Uterus (tissue), 2 donors: ENCODE measurements at regions not wholly inside any gene's neighbourhood (a gene's known extent, or its start where the extent isn't known, plus 50 kb on each side); places are given as distances from the start of the nearest gene placed in this dataset.

Source experiments
- CTCF ChIP-seq, 4 experiments: fragments of 200-600 bp in 2 of 4; fragments of 450-650 bp in 2 of 4; sonication (generic) in 2 of 4; IDR thresholded peaks; one replicate each; pipeline ENCODE4 v1.5.1; 2016 to 2019; ENCODE audit warnings: antibody characterized with exemption in 4 of 4, mild to moderate bottlenecking in 2 of 4, moderate library complexity in 1 of 4
- POLR2A ChIP-seq, 2 donors: fragments of 450-650 bp; IDR thresholded peaks; one replicate each; pipeline ENCODE4 v1.6.1; 2016; ENCODE audit warnings: antibody characterized with exemption in 2 of 2, mild to moderate bottlenecking in 1 of 2, moderate library complexity in 1 of 2

GRCh38 chr21:17139696-17140095, 373.1 kb upstream of the CXADR start:
- TF ChIP-seq POLR2A (IDR thresholded peaks at IDR 0.05) (no peak), CTCF (IDR thresholded peaks at IDR 0.05) (no peak)
